DOHH2 (cell line): ENCODE measurements at regions not wholly inside any gene's neighbourhood (a gene's known extent, or its start where the extent isn't known, plus 50 kb on each side); places are given as distances from the start of the nearest gene placed in this dataset.

Source experiments
- H3F3A ChIP-seq: fragments of 200-600 bp; sonication (generic), shearing (Covaris generic); 2 replicates; pipeline ENCODE4 v1.6.0; 2016; ENCODE audit warnings: antibody characterized with exemption, mild to moderate bottlenecking; ENCODE audit not compliant: control insufficient read depth, insufficient read depth
- H3K27ac ChIP-seq: fragments of 200-600 bp; sonication (generic); 2 replicates; pipeline ENCODE4 v1.5.1; 2014; ENCODE audit warnings: low read depth, mild to moderate bottlenecking, low read length, moderate library complexity
- H3K27me3 ChIP-seq: fragments of 200-600 bp; sonication (generic); 2 replicates; pipeline ENCODE4 v1.6.1; 2014; ENCODE audit warnings: mild to moderate bottlenecking, low read length, mixed read lengths; ENCODE audit not compliant: control insufficient read depth
- H3K36me3 ChIP-seq: fragments of 200-600 bp; sonication (generic); 2 replicates; pipeline ENCODE4 v1.6.1; 2014; ENCODE audit warnings: mild to moderate bottlenecking, low read length, moderate library complexity, mixed read lengths; ENCODE audit not compliant: control insufficient read depth
- H3K4me1 ChIP-seq: fragments of 200-600 bp; sonication (generic); 2 replicates; pipeline ENCODE4 v1.6.1; 2014; ENCODE audit warnings: mild to moderate bottlenecking, low read length, mixed read lengths; ENCODE audit not compliant: control insufficient read depth
- H3K4me2 ChIP-seq: fragments of 200-600 bp; sonication (generic); 2 replicates; pipeline ENCODE4 v1.6.0; 2014; ENCODE audit warnings: mild to moderate bottlenecking, low read length, moderate library complexity
- H3K4me3 ChIP-seq: fragments of 200-600 bp; sonication (generic); 2 replicates; pipeline ENCODE4 v1.5.1; 2014; ENCODE audit warnings: mild to moderate bottlenecking, low read length, mixed read lengths
- H3K79me2 ChIP-seq: fragments of 200-600 bp; sonication (generic); 2 replicates; pipeline ENCODE4 v1.6.1; 2014; ENCODE audit warnings: mild to moderate bottlenecking, low read length, mixed read lengths; ENCODE audit not compliant: control insufficient read depth
- H3K9me2 ChIP-seq: fragments of 200-600 bp; sonication (generic); replicated peaks from 2 replicates; pipeline ENCODE4 v1.6.1; 2014; ENCODE audit warnings: mild to moderate bottlenecking, low read length, mixed read lengths; ENCODE audit not compliant: control insufficient read depth
- H3K9me3 ChIP-seq: fragments of 200-600 bp; sonication (generic); 2 replicates; pipeline ENCODE4 v1.6.1; 2014; ENCODE audit warnings: antibody characterized with exemption, low read length, mixed read lengths; ENCODE audit not compliant: control insufficient read depth, insufficient read depth
- H4K20me1 ChIP-seq: fragments of 200-600 bp; sonication (generic); 2 replicates; pipeline ENCODE4 v1.6.0; 2014; ENCODE audit warnings: low read depth, mild to moderate bottlenecking, antibody characterized with exemption, low read length, moderate library complexity; ENCODE audit not compliant: control insufficient read depth, insufficient read depth
- EZH2phosphoT487 ChIP-seq: fragments of 200-600 bp; sonication (generic); IDR thresholded peaks from 2 replicates; pipeline ENCODE4 v1.6.1; 2017; ENCODE audit warnings: borderline replicate concordance, mild to moderate bottlenecking, antibody characterized with exemption, low read length, moderate library complexity, mixed read lengths
- TF ChIP-seq, protein P1 (sequence below): fragments of 200-600 bp; sonication (generic); IDR thresholded peaks from one replicate; pipeline ENCODE4 v1.5.1; 2014; ENCODE audit warnings: antibody characterized with exemption, mild to moderate bottlenecking, low read depth, low read length; ENCODE audit not compliant: poor library complexity, severe bottlenecking

GRCh38 chr2:41395692-41396091 is 652.1 kb upstream of the PKDCC start:
- no peaks in the 10 kb centered on the region for H3K9me2 ChIP-seq
- no peak for TF ChIP-seq EZH2phosphoT487
- TF ChIP-seq, protein P1, sequence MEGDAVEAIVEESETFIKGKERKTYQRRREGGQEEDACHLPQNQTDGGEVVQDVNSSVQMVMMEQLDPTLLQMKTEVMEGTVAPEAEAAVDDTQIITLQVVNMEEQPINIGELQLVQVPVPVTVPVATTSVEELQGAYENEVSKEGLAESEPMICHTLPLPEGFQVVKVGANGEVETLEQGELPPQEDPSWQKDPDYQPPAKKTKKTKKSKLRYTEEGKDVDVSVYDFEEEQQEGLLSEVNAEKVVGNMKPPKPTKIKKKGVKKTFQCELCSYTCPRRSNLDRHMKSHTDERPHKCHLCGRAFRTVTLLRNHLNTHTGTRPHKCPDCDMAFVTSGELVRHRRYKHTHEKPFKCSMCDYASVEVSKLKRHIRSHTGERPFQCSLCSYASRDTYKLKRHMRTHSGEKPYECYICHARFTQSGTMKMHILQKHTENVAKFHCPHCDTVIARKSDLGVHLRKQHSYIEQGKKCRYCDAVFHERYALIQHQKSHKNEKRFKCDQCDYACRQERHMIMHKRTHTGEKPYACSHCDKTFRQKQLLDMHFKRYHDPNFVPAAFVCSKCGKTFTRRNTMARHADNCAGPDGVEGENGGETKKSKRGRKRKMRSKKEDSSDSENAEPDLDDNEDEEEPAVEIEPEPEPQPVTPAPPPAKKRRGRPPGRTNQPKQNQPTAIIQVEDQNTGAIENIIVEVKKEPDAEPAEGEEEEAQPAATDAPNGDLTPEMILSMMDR = no peak
- no peaks in the 10 kb centered on the region for H3K79me2 ChIP-seq
- H3F3A ChIP-seq = no peaks in the 10 kb centered on the region
- peaks cover 8% of the 10 kb centered on the region for H3K4me1 ChIP-seq
- H3K4me3 ChIP-seq = no peak overlapping the region
- no peaks in the 10 kb centered on the region for H3K36me3 ChIP-seq
- no peak overlapping the region for H3K4me2 ChIP-seq
- no peaks in the 10 kb centered on the region for H3K9me3 ChIP-seq
- H3K27ac ChIP-seq = no peak overlapping the region
- no peaks in the 10 kb centered on the region for H4K20me1 ChIP-seq
- H3K27me3 ChIP-seq = no peaks in the 10 kb centered on the region

DNA sequence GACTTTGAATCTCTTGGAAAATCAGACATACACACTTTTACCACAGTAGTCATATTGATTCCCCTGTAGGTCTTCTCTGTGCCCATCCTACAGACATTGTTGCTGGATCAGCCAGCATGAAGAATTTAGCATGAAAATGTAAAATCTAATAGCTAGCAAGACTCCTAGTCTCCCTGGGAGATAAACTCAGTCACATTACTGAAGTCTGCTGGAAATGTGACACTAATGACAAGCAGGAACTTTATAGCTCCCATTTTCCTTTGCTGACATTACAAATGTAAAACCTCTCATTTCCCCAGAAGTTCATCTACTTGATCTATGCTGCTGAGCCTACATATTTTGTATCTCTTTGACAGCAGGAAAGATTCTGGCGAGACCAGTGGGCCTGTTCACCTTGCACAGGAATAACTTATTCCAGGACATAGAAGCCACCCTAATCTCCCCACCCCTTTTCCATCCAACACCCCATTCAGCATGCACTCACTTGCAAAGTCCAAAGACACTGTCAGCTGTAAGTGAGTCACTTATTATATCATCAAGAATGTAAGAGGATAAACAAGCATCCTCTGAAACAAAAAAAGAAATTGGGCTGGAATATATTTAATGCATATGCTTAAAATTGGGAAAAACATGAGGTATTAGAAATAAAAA is 648.3 kb upstream of the PKDCC start:
- no peaks in the 10 kb centered on the region for H3F3A ChIP-seq
- TF ChIP-seq, protein P1 = no peak
- no peak for TF ChIP-seq EZH2phosphoT487

DNA sequence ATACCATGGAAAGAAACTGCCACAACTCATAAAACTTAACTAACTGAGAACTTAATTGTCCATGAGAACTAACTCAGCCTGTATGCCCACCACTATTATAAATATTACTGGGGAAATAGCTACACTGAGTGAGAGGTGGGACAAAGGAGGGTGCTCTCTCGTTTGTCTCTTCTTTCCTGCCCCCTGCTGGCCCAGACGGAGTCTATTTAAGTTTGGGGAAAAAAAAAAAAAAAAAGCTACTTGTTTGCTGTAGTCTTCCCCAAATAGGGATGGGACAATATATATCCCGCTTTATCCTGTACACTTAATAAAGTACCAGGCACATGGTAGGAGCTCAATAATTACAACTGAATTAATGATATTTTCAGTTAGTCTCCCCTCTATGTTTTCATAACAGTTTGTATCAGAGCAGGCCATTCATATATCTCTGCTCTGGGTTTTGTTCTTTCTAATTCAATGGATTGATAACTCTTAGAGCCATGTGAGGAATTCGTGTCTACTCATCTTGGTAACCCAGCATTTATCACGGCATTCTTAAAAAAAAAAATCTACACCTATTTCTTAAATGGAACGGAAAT is 647.6 kb upstream of the PKDCC start:
- no peaks in the 10 kb centered on the region for H3K4me1 ChIP-seq
- no peaks in the 10 kb centered on the region for H4K20me1 ChIP-seq
- H3K4me2 ChIP-seq = no peak overlapping the region
- no peaks in the 10 kb centered on the region for H3K9me3 ChIP-seq
- no peaks in the 10 kb centered on the region for H3K79me2 ChIP-seq
- H3K9me2 ChIP-seq = no peaks in the 10 kb centered on the region
- no peak overlapping the region for H3K4me3 ChIP-seq
- no peak for TF ChIP-seq EZH2phosphoT487
- TF ChIP-seq, protein P1 = peak; percentile 46
- H3K27ac ChIP-seq = no peak overlapping the region
- no peaks in the 10 kb centered on the region for H3K36me3 ChIP-seq
- no peaks in the 10 kb centered on the region for H3F3A ChIP-seq
- 0 out of 2 replicates have a peak, but pooled peaks cover 2% of the 10 kb centered on the region for H3K27me3 ChIP-seq

More for the DNA sequence above, 648.3 kb upstream of the PKDCC start:
- Histone ChIP-seq H3K4me3 (no peak overlapping the region), H3K9me2 (no peaks in the 10 kb centered on the region), H3K79me2 (no peaks in the 10 kb centered on the region), H3K36me3 (no peaks in the 10 kb centered on the region), H3K4me1 (no peaks in the 10 kb centered on the region), H4K20me1 (no peaks in the 10 kb centered on the region), H3K9me3 (no peaks in the 10 kb centered on the region), H3K4me2 (no peak overlapping the region), H3K27ac (no peak overlapping the region), H3K27me3 (0 out of 2 replicates have a peak, but pooled peaks cover 2% of the 10 kb centered on the region)
